HG02623 (cell line): ENCODE measurements at regions not wholly inside any gene's neighbourhood (a gene's known extent, or its start where the extent isn't known, plus 50 kb on each side); places are given as distances from the start of the nearest gene placed in this dataset.
A peak's percentile ranks its signal among the peaks of the same experiment; 100 is the strongest.

ENCODE experiments used
- ATAC-seq: cut with Tn5 transposase; IDR thresholded peaks from one replicate; pipeline ENCODE4 v1.9.1; 2021; ENCODE audit warnings: moderate library complexity; ENCODE audit not compliant: unreplicated experiment

DNA sequence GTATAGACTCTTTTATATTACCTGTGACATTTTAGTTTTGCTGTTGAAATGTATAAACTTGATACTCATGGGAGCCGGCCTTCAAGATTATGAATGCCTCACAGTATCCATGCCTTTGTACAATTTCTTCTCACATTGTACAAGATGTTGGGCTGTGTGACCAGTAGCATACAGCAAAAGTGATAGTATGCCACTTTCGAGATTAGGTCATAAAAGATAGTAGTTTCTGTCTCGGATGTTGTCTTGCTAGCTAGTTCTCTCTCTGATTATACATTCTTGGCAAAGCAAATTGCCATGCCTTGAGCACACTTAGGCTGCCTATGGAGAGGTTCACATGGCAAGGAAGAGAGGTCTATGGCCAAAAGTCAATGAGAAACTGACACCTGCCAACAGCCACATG is 1309.8 kb upstream of the CDH8 start:
- ATAC-seq: no peak

DNA sequence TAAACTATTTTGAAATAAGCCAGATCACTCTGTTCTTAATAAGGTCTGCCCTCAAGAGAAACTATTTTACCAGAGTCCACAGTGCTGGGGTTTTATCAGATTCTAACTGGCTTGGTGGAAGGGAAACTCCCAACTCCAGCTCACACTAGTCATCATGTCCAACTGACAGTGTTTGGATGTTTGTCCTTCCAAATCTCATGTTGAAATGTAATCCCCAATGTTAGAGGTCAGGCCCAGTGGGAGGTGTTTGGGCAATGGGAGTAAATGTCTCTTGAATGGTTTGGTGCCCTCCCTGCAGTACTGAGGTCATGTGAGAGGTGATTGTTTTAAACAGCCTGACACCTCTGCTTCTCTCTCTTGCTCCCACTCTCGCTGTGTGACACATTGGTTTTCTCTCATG is 1301.0 kb upstream of the CDH8 start:
- ATAC-seq: no peak

GRCh38 chr16:63331111-63331510 is 1294.9 kb upstream of the CDH8 start:
- no peak for ATAC-seq

- ATAC-seq: no peak
Measured at GRCh38 chr16:63326736-63327339, 1290.6 kb upstream of the CDH8 start.

- ATAC-seq: no peak
Measured at GRCh38 chr16:63323722-63324705, 1287.8 kb upstream of the CDH8 start.

DNA sequence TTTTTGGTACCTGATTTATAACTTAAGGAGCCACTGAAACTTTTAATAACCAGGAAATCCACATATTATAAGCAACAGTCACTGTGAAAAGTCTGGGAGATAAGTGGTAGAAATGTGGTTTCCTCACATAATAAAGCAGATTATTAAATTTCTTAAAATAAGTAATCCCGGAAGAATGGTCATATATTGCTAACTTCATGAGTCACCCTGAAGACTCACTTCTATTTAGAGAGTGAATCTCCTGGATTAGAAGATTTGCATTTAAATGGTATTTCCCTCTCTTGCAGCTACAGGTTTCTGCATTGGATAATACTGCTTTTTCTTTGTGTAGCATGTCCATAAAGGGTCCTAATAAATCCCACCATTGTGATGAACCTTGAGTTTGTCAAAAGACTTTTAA is 1286.8 kb upstream of the CDH8 start:
- ATAC-seq: no peak

DNA sequence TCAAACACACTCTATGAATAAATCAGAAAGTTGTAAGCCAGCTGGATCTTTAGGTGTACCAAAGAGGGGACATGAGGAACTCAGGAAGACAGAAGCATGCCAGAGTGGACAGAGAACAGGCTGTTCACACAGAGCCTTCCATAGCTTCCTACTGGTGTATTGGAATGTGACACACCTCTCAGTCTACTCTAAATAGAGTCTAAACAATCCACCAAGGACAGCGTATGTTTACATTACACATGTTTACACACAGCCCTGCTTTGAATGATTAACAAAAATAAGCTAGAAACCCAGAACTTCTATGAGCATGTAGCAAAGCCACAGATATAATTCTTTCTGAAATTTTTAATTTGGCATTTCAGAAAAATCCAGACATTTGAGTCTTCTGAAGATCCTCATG is 1279.0 kb upstream of the CDH8 start:
- no peak for ATAC-seq

- no peak for ATAC-seq
Measured at GRCh38 chr16:63312346-63312745, 1276.1 kb upstream of the CDH8 start.

GRCh38 chr16:63311313-63311712 is 1275.1 kb upstream of the CDH8 start:
- ATAC-seq: no peak

DNA sequence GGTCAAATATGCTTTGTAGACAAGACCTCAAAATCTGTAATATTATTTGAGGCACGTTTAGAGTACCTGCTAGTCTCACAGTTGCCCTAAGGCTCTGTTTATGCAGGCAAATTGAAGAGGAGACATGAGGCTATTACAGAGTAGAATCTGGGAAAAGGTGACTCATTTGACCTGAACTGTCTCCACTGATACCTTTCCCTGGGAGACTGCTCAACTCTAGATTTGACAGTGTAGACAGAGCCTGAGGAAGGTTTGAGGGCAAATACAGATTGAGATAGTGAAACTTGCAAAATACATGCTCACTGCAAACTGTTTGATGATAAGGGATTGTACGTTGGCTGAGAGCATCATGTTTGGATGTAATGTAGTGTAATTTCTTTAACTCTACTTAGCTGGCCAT is 1266.6 kb upstream of the CDH8 start:
- ATAC-seq: no peak

GRCh38 chr16:63301349-63301748 is 1265.1 kb upstream of the CDH8 start:
- ATAC-seq: no peak

GRCh38 chr16:63298993-63299392 is 1262.8 kb upstream of the CDH8 start:
- no peak for ATAC-seq

- no peak for ATAC-seq
Measured at GRCh38 chr16:63292036-63292435, 1255.8 kb upstream of the CDH8 start.

- peak; percentile 65 for ATAC-seq
Measured at GRCh38 chr16:63289834-63290460, 1253.7 kb upstream of the CDH8 start.

- no peak for ATAC-seq
Measured at GRCh38 chr16:63287401-63287800, 1251.2 kb upstream of the CDH8 start.

GRCh38 chr16:63283721-63284120 is 1247.5 kb upstream of the CDH8 start:
- ATAC-seq: no peak

GRCh38 chr16:63244631-63245030 is 1208.4 kb upstream of the CDH8 start:
- no peak for ATAC-seq

DNA sequence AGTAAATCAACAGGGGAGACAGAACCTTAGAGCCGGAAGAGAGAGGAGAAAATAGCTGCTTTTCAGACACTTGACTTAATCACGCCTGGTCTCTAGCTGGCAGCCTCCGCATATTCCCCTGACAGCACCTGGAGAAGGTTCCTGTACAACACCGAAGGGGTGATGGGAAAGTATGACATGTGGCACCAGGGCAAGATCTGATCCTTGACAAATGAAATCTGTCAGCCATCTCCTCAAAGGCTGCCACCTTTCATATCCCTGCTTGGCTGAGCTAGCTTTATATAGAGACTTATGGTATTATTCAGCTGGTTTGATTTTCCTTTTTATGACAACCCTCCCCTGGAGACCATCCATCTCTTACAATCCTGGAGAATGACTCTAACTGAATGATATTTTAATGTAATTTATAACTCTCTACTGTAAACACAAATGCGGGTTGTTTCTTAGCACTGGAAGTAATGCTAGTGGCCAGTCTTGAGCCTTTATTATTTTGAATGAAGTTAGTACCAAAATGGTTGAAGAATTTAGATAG is 1205.3 kb upstream of the CDH8 start:
- no peak for ATAC-seq

DNA sequence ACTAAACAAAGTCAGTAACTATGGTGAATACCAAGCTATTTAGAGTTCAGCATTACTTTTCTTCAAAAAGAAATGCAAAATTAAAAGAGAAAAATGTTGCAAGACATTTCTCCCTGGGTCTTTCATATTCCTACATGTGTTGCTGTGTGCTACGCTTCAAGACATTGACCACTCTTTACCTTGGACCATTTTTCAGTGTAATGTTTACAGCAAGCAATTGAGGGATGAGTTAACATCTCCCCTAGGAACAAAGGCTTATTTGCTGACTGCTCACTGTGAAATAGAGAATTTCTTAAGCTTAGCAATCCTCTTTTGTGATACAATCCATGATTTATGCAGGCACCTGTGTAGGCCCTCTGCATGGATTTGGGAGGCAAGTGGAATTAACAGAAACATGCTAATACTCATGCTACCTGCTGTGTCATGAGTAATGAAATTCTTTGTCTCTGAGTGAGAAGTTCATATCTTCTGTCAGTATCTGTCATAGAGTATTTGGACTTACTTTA is 1202.9 kb upstream of the CDH8 start:
- no peak for ATAC-seq

DNA sequence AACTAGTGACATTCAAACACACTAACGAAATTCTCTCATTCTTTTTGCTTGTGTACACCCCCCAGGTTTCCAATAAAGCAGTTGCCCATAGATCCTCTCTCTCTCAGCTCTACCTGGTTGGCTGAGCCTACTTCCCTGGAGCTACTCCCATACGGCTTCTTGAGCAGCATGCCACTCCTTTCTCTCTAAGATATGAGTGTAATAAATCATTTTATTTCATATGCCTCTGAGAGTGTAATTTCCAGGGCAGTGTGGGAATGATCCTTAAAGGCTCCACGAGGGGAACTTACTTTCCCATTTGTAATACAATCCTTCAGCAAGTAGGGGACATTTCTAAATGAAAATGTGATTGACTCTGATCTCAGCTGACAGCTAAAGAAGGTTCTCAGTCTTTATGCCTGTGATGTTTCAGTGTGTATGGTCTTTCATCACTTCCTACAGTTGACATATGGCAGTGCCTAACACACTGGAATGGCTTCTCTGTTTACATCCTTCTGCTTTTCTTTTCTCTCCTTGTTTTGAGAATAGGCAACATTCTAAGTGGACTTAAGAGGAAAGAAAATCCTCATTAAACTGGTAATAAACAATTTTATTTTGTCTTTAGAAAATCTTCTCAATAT is 1194.3 kb upstream of the CDH8 start:
- no peak for ATAC-seq

- no peak for ATAC-seq
Measured at GRCh38 chr16:63228259-63228658, 1192.0 kb upstream of the CDH8 start.
